Adipocyte (in vitro differentiated cells): ENCODE measurements at regions not wholly inside any gene's neighbourhood (a gene's known extent, or its start where the extent isn't known, plus 50 kb on each side); places are given as distances from the start of the nearest gene placed in this dataset.

Source experiments
- DNase-seq: peaks from one replicate; pipeline ENCODE4 v3.0.0-alpha.2; 2015; ENCODE audit warnings: low read depth
- H3K27me3 ChIP-seq: replicated peaks from 2 replicates; pipeline ENCODE4 v1.7.0; 2013; ENCODE audit warnings: mild to moderate bottlenecking, low read length, moderate library complexity; ENCODE audit not compliant: control insufficient read depth, insufficient read depth
- H3K36me3 ChIP-seq: 2 replicates; pipeline ENCODE4 v1.7.0; 2013; ENCODE audit warnings: low read length, mild to moderate bottlenecking, moderate library complexity; ENCODE audit not compliant: control insufficient read depth, insufficient read depth, severe bottlenecking
- H3K4me1 ChIP-seq: 2 replicates; pipeline ENCODE4 v1.7.0; 2013; ENCODE audit warnings: mild to moderate bottlenecking, low read length, moderate library complexity; ENCODE audit not compliant: control insufficient read depth, insufficient read depth
- H3K4me3 ChIP-seq: 2 replicates; pipeline ENCODE4 v1.7.0; 2013; ENCODE audit warnings: mild to moderate bottlenecking, low read length, moderate library complexity
- H3K9ac ChIP-seq: 2 replicates; pipeline ENCODE4 v1.7.0; 2013; ENCODE audit warnings: mild to moderate bottlenecking, low read length, moderate library complexity
- H3K9me3 ChIP-seq: 2 replicates; pipeline ENCODE4 v1.7.0; 2013; ENCODE audit warnings: mild to moderate bottlenecking, low read length, moderate library complexity; ENCODE audit not compliant: control insufficient read depth

- H3K27me3 ChIP-seq, result peaks cover 26% of the 10 kb centered on the region
- no peak overlapping the region for H3K9ac ChIP-seq
- H3K36me3 ChIP-seq, result no peaks in the 10 kb centered on the region
- no peak overlapping the region for H3K4me3 ChIP-seq
- peaks cover 11% of the 10 kb centered on the region for H3K4me1 ChIP-seq
- H3K9me3 ChIP-seq, result no peaks in the 10 kb centered on the region
- DNase-seq, result no peak
Measured at GRCh38 chr2:16329421-16329820, 336.2 kb downstream of the CYRIA start.

DNA sequence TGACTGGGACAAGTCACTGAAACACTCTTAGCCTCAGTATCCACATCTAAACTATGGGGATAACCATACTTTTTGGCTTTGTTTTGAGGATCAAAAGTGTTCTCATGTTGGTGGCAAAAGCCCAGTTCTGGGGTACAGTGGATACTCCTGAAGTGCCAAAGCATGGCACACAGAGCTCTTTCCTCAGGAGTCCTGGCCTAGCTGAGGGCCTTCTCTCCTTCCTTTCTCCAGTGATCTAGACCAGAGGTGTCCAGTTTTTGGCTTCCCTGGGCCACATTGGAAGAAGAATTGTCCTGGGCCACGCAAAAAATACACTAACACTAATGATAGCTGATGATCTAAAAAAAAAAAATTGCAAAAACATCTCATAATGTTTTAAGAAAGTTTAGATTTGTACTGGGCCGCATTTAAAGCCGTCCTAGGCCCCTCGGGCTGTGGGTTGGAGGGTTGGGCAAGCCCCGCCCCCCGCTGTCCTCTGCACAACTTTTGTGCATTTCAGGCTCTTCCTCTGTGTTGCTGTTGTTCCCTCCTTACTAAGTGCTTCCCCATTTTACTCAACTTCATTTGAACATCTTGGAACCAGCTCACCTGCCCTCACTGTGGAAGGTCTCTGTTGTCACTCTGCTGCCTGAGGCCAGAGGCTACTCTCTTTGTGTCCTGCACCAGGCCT lies 337.0 kb downstream of the CYRIA start:
- Histone ChIP-seq H3K4me1 (peaks cover 11% of the 10 kb centered on the region), H3K9ac (no peak overlapping the region), H3K4me3 (no peak overlapping the region), H3K9me3 (no peaks in the 10 kb centered on the region), H3K36me3 (no peaks in the 10 kb centered on the region), H3K27me3 (peaks cover 26% of the 10 kb centered on the region)
- DNase-seq, result no peak

DNA sequence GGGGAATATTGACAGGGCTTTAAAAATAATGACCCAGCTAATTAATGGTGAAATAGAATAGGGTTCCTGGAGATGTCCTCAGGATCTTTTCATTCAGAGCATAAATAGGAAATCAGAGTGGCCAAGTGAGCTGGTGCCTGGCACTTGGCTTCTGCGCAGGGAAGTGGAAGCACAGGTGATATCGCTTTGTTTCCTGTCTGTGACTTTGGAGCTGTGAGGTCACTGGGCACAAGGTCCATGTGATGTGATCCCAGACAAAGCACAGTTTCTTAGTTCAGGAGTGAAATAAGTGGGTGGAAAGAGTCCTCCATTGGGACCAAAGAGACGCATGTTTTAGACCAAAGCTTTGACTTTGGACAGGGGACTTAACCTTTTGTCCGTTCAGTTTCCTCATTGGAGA lies 338.3 kb downstream of the CYRIA start:
- H3K9me3 ChIP-seq, result no peaks in the 10 kb centered on the region
- H3K4me1 ChIP-seq, result peaks cover 7% of the 10 kb centered on the region
- peaks cover 26% of the 10 kb centered on the region for H3K27me3 ChIP-seq
- DNase-seq, result no peak
- H3K36me3 ChIP-seq, result no peaks in the 10 kb centered on the region
- no peak overlapping the region for H3K4me3 ChIP-seq
- H3K9ac ChIP-seq, result no peak overlapping the region

DNA sequence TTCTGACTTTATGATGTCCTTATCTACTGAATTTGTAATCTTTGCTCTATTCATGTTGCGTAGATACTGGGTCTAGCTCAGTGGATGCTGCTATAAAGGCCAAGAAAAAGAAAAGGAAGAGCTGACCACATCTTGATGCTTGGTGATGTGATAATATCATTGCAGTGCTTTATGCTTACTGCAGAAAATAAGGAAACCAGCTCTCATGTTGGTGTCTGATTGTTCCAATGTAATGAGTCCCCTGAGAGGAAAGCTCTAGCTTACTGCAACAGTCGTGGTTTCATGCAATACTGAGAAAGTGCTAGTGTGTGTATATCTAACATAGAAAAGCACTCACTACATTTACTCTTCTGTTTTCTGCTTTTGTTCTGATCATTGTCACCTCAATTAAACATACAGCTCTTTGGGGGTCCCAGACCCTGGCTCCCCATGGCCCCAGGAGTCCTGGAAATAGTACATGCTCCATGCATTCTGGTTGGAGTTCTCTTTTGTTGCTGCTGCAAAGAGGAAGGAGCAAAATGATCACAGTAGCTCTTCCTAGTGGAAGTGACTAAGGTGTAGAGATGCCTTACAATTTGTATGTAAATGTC lies 338.8 kb downstream of the CYRIA start:
- no peaks in the 10 kb centered on the region for H3K9me3 ChIP-seq
- H3K4me1 ChIP-seq, result peaks cover 6% of the 10 kb centered on the region
- H3K27me3 ChIP-seq, result peaks cover 26% of the 10 kb centered on the region

DNA sequence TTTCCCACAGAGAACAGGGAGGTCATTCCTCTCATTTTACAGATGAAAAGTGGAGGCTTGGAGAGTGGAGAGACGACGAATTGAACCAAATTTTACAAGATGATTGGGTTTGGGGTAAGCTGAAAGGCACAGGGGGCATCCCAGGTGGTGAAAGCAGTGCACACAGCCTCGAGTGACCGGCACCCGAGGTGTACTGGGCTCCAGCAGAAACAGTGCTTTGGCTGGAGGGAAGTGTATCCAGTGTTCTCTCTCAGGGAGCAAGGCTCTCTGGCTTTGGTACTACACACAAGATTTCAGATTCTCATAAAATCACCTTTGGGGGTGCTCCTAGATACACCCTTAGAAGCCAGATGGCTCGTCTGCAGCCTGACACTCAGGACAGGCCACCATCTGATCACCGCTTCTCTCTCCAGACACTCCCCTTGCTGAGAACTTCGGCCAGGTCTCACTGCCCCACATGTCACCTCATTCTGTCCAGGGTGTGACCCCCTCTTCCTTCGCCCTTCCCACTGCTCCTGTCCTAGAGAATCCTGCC lies 339.6 kb downstream of the CYRIA start:
- Histone ChIP-seq H3K9me3 (no peaks in the 10 kb centered on the region), H3K36me3 (no peaks in the 10 kb centered on the region), H3K4me1 (peaks cover 6% of the 10 kb centered on the region), H3K9ac (no peak overlapping the region), H3K27me3 (peaks cover 25% of the 10 kb centered on the region), H3K4me3 (no peak overlapping the region)
- DNase-seq, result no peak

More for the DNA sequence above, 338.8 kb downstream of the CYRIA start:
- Histone ChIP-seq H3K9ac (no peak overlapping the region), H3K4me3 (no peak overlapping the region), H3K36me3 (no peaks in the 10 kb centered on the region)
- no peak for DNase-seq

DNA sequence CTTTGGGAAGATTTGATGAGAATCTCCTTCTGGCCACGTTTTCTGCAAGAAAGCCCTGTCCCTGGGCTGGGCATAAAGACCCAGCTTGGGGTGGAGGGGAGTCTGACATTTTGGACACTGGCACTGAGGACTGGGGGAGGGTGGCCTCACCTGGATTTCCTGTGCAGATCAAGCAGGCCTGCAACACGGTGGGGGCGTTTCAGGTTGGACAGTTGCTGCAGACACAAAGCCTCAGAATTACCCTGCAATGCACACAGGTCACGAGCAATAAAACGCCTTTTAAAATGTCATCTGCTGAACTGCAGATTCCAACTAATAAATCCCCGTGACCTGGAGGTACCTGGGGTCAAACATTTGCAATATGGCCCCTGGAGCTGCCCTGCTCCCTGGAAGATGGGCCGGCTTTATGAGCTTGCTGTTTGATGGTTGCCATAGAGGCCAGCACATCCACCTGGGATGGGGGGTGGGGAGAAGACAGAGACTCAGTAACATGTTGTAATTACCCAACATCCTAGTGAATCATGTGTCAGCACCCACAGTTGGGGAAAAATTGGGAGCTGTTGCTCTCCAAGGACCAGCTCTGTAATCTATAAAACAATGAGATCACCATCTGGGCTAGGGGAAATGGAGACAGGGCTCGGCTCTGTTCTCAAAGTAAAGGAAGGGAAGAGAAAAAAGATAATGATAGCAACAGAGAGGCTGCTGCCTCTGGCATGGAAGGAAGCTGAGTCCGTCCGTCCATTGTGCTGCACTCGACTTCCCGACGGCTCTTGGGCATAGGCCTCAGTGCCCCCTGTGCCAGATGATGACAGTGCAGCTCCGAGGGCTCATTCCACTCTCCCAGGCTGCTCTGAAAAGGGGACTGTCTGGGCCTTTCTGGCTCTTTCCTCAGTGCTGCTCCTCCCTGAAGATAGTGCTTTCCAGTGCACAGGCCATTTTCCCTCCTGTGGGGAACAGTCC lies 340.3 kb downstream of the CYRIA start:
- Histone ChIP-seq H3K27me3 (peaks cover 20% of the 10 kb centered on the region), H3K9ac (no peak overlapping the region), H3K36me3 (no peaks in the 10 kb centered on the region), H3K9me3 (no peaks in the 10 kb centered on the region), H3K4me1 (peaks cover 6% of the 10 kb centered on the region), H3K4me3 (no peak overlapping the region)
- no peak for DNase-seq

DNA sequence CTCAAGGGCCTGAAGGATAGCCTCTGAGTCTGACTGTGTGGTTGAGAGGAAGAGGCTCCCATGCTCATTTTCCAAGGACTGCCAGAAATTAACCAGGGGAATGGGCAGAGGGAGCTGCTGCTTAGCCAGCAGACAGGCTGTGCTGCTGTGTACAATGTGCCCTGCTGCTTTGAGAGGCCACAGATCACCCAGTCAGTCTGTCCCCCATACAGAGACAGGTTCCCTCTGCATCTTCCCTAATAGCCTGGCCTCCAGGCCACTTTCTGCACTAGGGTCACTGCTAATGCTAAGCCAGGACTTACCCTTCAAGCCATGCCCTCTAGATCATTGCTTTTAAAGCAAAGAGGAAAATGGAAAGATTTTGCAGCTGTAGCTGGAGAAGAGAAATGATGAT lies 341.1 kb downstream of the CYRIA start:
- H3K4me1 ChIP-seq, result peaks cover 6% of the 10 kb centered on the region
- peaks cover 20% of the 10 kb centered on the region for H3K27me3 ChIP-seq
- H3K36me3 ChIP-seq, result no peaks in the 10 kb centered on the region
- H3K9me3 ChIP-seq, result no peaks in the 10 kb centered on the region
- H3K4me3 ChIP-seq, result no peak overlapping the region
- no peak overlapping the region for H3K9ac ChIP-seq
- DNase-seq, result no peak

DNA sequence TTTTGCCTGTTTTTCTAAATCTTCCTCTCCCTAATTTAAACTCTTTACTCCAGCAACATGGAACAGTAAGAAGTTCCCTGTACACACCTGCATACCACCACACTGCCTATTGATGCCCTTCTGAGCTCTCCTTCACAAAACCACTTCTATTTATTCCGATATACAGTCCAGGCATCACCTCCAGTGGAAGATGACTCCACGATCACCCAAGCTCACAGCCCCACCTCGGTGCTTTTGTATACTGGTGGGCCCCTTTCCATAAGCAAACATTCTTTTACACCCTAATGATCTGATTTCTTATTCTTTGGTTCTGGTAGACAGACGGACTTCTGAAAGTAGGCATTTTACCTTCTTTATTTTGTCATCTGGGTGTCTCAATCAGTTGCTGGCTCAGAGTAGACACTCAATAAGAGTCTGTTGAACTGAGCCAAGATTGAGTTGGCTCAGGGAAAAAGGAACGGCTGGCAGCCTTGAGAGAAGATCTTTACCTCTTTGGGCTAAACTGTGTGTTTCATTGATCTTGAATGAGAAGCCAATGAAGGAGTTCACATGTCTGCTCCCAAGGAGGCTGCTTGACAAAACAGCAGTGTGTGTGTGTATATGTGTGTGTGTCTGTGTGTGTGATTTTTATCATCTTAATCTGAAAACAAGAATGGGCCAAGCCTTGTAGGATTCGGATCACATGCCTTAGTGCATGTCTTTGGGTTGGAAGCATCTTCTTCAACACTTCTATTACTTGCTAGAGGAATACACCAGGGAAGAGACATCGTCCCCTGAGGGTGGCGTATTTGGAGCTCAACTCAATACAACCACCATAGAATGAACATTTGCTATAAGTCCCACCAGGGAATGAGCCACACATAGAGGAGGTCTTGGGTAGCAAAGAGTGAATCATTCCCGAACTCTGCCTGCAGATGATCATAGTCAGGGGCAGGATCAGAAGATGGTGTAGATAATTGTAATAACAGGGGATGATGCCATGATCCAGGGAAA lies 341.8 kb downstream of the CYRIA start:
- no peak for DNase-seq
- Histone ChIP-seq H3K36me3 (no peaks in the 10 kb centered on the region), H3K4me1 (peaks cover 6% of the 10 kb centered on the region), H3K4me3 (no peak overlapping the region), H3K27me3 (peaks cover 20% of the 10 kb centered on the region), H3K9ac (no peak overlapping the region), H3K9me3 (no peaks in the 10 kb centered on the region)

DNA sequence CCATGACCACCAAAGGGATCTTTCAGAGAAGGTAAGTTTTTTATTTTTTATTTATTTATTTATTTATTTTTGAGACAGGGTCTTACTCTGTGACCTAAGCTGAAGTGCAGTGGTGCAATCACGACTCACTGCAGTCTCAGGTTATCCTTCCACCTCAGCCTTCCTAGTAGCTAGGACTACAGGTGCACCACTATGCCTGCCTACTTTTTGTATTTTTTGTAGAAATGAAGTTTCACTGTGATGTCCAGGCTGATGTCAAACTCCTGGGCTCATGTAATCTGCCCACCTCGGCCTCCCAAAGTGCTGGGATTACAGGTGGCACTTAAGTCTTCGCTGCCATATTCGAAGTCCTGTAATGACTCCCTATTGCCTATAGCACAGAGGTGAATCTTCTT lies 342.5 kb downstream of the CYRIA start:
- H3K4me3 ChIP-seq, result no peak overlapping the region
- H3K36me3 ChIP-seq, result no peaks in the 10 kb centered on the region
- H3K4me1 ChIP-seq, result peaks cover 6% of the 10 kb centered on the region
- no peak for DNase-seq
- H3K9ac ChIP-seq, result no peak overlapping the region
- no peaks in the 10 kb centered on the region for H3K9me3 ChIP-seq
- peaks cover 20% of the 10 kb centered on the region for H3K27me3 ChIP-seq

GRCh38 chr2:16322308-16323125 lies 343.1 kb downstream of the CYRIA start:
- H3K27me3 ChIP-seq, result peaks cover 20% of the 10 kb centered on the region
- peaks cover 6% of the 10 kb centered on the region for H3K4me1 ChIP-seq
- no peaks in the 10 kb centered on the region for H3K9me3 ChIP-seq
- DNase-seq, result no peak
- no peaks in the 10 kb centered on the region for H3K36me3 ChIP-seq
- H3K9ac ChIP-seq, result no peak overlapping the region
- H3K4me3 ChIP-seq, result no peak overlapping the region
